ENCODE measurements at regions not wholly inside any gene's neighbourhood (a gene's known extent, or its start where the extent isn't known, plus 50 kb on each side); places are given as distances from the start of the nearest gene placed in this dataset.
"Not testable (repeated sequence)": the region's sequence is repeated elsewhere in the genome, so short reads cannot be mapped to it uniquely, and the experiment has no call there.

GRCh38 chr2:87610974-87611373 is 136.9 kb upstream of the PLGLB2 start:
- H3K4me1 ChIP-seq (ENCODE audit: control insufficient read depth, insufficient read depth, low read length); H3K27ac ChIP-seq (ENCODE audit: low read length); H3K9me3 ChIP-seq (ENCODE audit: control insufficient read depth, low read length); H3K4me3 ChIP-seq (ENCODE audit: low read length); ATAC-seq; intact Hi-C loops (cut with DNase I); DNase-seq; H3K27me3 ChIP-seq (ENCODE audit: control insufficient read depth, insufficient read depth): not testable (repeated sequence)
- no CpG with 5 or more reads among the region's 1 CpG for WGBS

GRCh38 chr2:87611416-87611815 is 136.5 kb upstream of the PLGLB2 start:
- H3K4me3 ChIP-seq (ENCODE audit: low read length); intact Hi-C loops (cut with DNase I); H3K27me3 ChIP-seq (ENCODE audit: control insufficient read depth, insufficient read depth); DNase-seq; H3K4me1 ChIP-seq (ENCODE audit: control insufficient read depth, insufficient read depth, low read length); ATAC-seq; H3K27ac ChIP-seq (ENCODE audit: low read length); H3K9me3 ChIP-seq (ENCODE audit: control insufficient read depth, low read length): not testable (repeated sequence)
- no CpG with 5 or more reads among the region's 4 CpGs for WGBS

GRCh38 chr2:87611956-87612355 is 135.9 kb upstream of the PLGLB2 start:
- H3K9me3 ChIP-seq (ENCODE audit: control insufficient read depth, low read length); H3K27me3 ChIP-seq (ENCODE audit: control insufficient read depth, insufficient read depth); intact Hi-C loops (cut with DNase I); DNase-seq; H3K4me1 ChIP-seq (ENCODE audit: control insufficient read depth, insufficient read depth, low read length); ATAC-seq; H3K27ac ChIP-seq (ENCODE audit: low read length); H3K4me3 ChIP-seq (ENCODE audit: low read length): not testable (repeated sequence)
- no CpG with 5 or more reads among the region's 2 CpGs for WGBS

- DNase-seq; intact Hi-C loops (cut with DNase I): not testable (repeated sequence)
- ATAC-seq: peak in 1 of 2 donors; percentile 80
Observed at GRCh38 chr2:87614829-87615434, 133.0 kb upstream of the PLGLB2 start.

GRCh38 chr2:87619121-87619520 is 128.8 kb upstream of the PLGLB2 start:
- H3K27me3 ChIP-seq (ENCODE audit: control insufficient read depth, insufficient read depth); H3K27ac ChIP-seq (ENCODE audit: low read length); H3K4me3 ChIP-seq (ENCODE audit: low read length); H3K4me1 ChIP-seq (ENCODE audit: control insufficient read depth, insufficient read depth, low read length); intact Hi-C loops (cut with DNase I); H3K9me3 ChIP-seq (ENCODE audit: control insufficient read depth, low read length); ATAC-seq; DNase-seq: not testable (repeated sequence)

More at GRCh38 chr2:87614829-87615434, 133.0 kb upstream of the PLGLB2 start:
- H3K27ac ChIP-seq (ENCODE audit: low read length); H3K27me3 ChIP-seq (ENCODE audit: control insufficient read depth, insufficient read depth); H3K4me3 ChIP-seq (ENCODE audit: low read length); H3K4me1 ChIP-seq (ENCODE audit: control insufficient read depth, insufficient read depth, low read length); H3K9me3 ChIP-seq (ENCODE audit: control insufficient read depth, low read length): not testable (repeated sequence)

- H3K27ac ChIP-seq (ENCODE audit: low read length); intact Hi-C loops (cut with DNase I); H3K4me3 ChIP-seq (ENCODE audit: low read length); H3K27me3 ChIP-seq (ENCODE audit: control insufficient read depth, insufficient read depth); ATAC-seq; DNase-seq; H3K9me3 ChIP-seq (ENCODE audit: control insufficient read depth, low read length); H3K4me1 ChIP-seq (ENCODE audit: control insufficient read depth, insufficient read depth, low read length): not testable (repeated sequence)
- WGBS: no CpG with 5 or more reads among the region's 4 CpGs
Observed at GRCh38 chr2:87621139-87621538, 126.7 kb upstream of the PLGLB2 start.

- H3K4me3 ChIP-seq (ENCODE audit: low read length); H3K27ac ChIP-seq (ENCODE audit: low read length); H3K27me3 ChIP-seq (ENCODE audit: control insufficient read depth, insufficient read depth); intact Hi-C loops (cut with DNase I); ATAC-seq; H3K4me1 ChIP-seq (ENCODE audit: control insufficient read depth, insufficient read depth, low read length); H3K9me3 ChIP-seq (ENCODE audit: control insufficient read depth, low read length); DNase-seq: not testable (repeated sequence)
- WGBS: no CpG with 5 or more reads among the region's 4 CpGs
Observed at GRCh38 chr2:87622720-87623119, 125.2 kb upstream of the PLGLB2 start.

- H3K4me1 ChIP-seq (ENCODE audit: control insufficient read depth, insufficient read depth, low read length); H3K9me3 ChIP-seq (ENCODE audit: control insufficient read depth, low read length); H3K27ac ChIP-seq (ENCODE audit: low read length); ATAC-seq; DNase-seq; H3K27me3 ChIP-seq (ENCODE audit: control insufficient read depth, insufficient read depth); H3K4me3 ChIP-seq (ENCODE audit: low read length); intact Hi-C loops (cut with DNase I): not testable (repeated sequence)
- WGBS: 79% methylated on average over 9 of the region's 10 CpGs
Observed at GRCh38 chr2:87629491-87630458, 118.1 kb upstream of the PLGLB2 start.

- intact Hi-C loops (cut with DNase I); DNase-seq; H3K4me1 ChIP-seq (ENCODE audit: control insufficient read depth, insufficient read depth, low read length); H3K9me3 ChIP-seq (ENCODE audit: control insufficient read depth, low read length); H3K4me3 ChIP-seq (ENCODE audit: low read length); ATAC-seq; H3K27me3 ChIP-seq (ENCODE audit: control insufficient read depth, insufficient read depth); H3K27ac ChIP-seq (ENCODE audit: low read length): not testable (repeated sequence)
- 88% methylated on average over 1 of the region's 5 CpGs for WGBS
Observed at GRCh38 chr2:87630892-87631291, 117.0 kb upstream of the PLGLB2 start.

- H3K9me3 ChIP-seq (ENCODE audit: control insufficient read depth, low read length); H3K27ac ChIP-seq (ENCODE audit: low read length); DNase-seq; intact Hi-C loops (cut with DNase I); ATAC-seq; H3K27me3 ChIP-seq (ENCODE audit: control insufficient read depth, insufficient read depth); H3K4me1 ChIP-seq (ENCODE audit: control insufficient read depth, insufficient read depth, low read length); H3K4me3 ChIP-seq (ENCODE audit: low read length): not testable (repeated sequence)
- 89% methylated on average over 2 of the region's 3 CpGs for WGBS
Observed at GRCh38 chr2:87631402-87631801, 116.5 kb upstream of the PLGLB2 start.

- WGBS: 98% methylated on average over 2 of the region's 3 CpGs
- H3K4me3 ChIP-seq (ENCODE audit: low read length); H3K27me3 ChIP-seq (ENCODE audit: control insufficient read depth, insufficient read depth); intact Hi-C loops (cut with DNase I); H3K9me3 ChIP-seq (ENCODE audit: control insufficient read depth, low read length); DNase-seq; H3K4me1 ChIP-seq (ENCODE audit: control insufficient read depth, insufficient read depth, low read length); H3K27ac ChIP-seq (ENCODE audit: low read length); ATAC-seq: not testable (repeated sequence)
Observed at GRCh38 chr2:87633287-87633963, 114.5 kb upstream of the PLGLB2 start.
